Thoracic aorta (tissue), 2 donors: ENCODE measurements at regions not wholly inside any gene's neighbourhood (a gene's known extent, or its start where the extent isn't known, plus 50 kb on each side); places are given as distances from the start of the nearest gene placed in this dataset.
A peak's percentile ranks its signal among the peaks of the same experiment; 100 is the strongest.

Experiments
- ATAC-seq: fragments of 150-250 bp; one replicate; pipeline ENCODE4 v1.8.0; 2017; ENCODE audit warnings: low read depth; ENCODE audit not compliant: insufficient number of reproducible peaks, low FRiP score
- DNase-seq: peaks from one replicate; pipeline ENCODE4 v3.0.0-alpha.2; 2020; ENCODE audit warnings: low spot score
- H3K27ac ChIP-seq, 2 donors: fragments of 200-600 bp; sonication (generic); 1 replicate in 1 of 2; 2 replicates in 1 of 2; pipeline ENCODE4 v1.5.1; 2016; ENCODE audit warnings: mild to moderate bottlenecking in 2 of 2, moderate library complexity in 2 of 2
- H3K27me3 ChIP-seq: fragments of 200-600 bp; sonication (generic); replicated peaks from 2 replicates; pipeline ENCODE4 v1.6.0; 2016; ENCODE audit warnings: mild to moderate bottlenecking; ENCODE audit not compliant: insufficient read depth
- H3K36me3 ChIP-seq: fragments of 200-600 bp; sonication (generic); one replicate; pipeline ENCODE4 v1.5.1; 2016
- H3K4me1 ChIP-seq, 2 donors: fragments of 200-600 bp; sonication (generic); 1 replicate in 1 of 2; 2 replicates in 1 of 2; pipeline versions ENCODE4 v1.5.1 to v1.6.0; 2016; ENCODE audit warnings: low read depth in 2 of 2, mild to moderate bottlenecking in 1 of 2; ENCODE audit not compliant: control insufficient read depth in 1 of 2
- H3K4me3 ChIP-seq: fragments of 200-600 bp; sonication (generic); 2 replicates; pipeline ENCODE4 v1.5.1; 2016; ENCODE audit warnings: mild to moderate bottlenecking
- H3K9me3 ChIP-seq: fragments of 200-600 bp; sonication (generic); 2 replicates; pipeline ENCODE4 v1.5.1; 2016
- TF ChIP-seq, protein P1 (sequence below): fragments of 200-600 bp; sonication (generic); IDR thresholded peaks from one replicate; pipeline ENCODE4 v1.5.1; 2019; ENCODE audit warnings: antibody characterized with exemption

DNA sequence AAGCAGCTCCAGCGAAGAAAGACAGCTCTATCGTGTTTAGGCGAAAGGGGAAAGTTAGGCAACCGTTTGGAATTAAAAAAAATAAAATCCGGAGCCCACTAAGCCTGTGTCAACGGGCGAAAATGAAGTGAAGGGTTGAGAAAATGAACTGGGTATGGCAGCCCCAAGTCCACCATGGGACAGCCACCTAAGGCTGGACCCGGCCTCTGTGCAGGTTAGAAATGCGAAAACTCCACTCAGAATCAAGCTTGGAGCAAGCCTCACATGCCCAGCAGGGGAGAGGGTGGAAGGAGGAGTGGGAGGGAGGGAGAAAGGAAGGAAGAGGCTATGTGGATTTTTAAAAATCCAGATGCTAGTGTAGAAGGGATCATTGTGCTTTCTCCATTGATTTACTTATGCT lies 101.2 kb downstream of the IRS2 start:
- ATAC-seq = no peak
- Histone ChIP-seq H3K9me3 (no peaks in the 10 kb centered on the region), H3K27ac (no peak overlapping the region), H3K36me3 (no peaks in the 10 kb centered on the region), H3K27me3 (no peaks in the 10 kb centered on the region), H3K4me3 (peak overlapping the region; percentile 32), H3K4me1 (peaks cover 0 to 11% of the 10 kb centered on the region in 2 donors)
- TF ChIP-seq, protein P1, sequence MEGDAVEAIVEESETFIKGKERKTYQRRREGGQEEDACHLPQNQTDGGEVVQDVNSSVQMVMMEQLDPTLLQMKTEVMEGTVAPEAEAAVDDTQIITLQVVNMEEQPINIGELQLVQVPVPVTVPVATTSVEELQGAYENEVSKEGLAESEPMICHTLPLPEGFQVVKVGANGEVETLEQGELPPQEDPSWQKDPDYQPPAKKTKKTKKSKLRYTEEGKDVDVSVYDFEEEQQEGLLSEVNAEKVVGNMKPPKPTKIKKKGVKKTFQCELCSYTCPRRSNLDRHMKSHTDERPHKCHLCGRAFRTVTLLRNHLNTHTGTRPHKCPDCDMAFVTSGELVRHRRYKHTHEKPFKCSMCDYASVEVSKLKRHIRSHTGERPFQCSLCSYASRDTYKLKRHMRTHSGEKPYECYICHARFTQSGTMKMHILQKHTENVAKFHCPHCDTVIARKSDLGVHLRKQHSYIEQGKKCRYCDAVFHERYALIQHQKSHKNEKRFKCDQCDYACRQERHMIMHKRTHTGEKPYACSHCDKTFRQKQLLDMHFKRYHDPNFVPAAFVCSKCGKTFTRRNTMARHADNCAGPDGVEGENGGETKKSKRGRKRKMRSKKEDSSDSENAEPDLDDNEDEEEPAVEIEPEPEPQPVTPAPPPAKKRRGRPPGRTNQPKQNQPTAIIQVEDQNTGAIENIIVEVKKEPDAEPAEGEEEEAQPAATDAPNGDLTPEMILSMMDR = no peak
- no peak for DNase-seq

DNA sequence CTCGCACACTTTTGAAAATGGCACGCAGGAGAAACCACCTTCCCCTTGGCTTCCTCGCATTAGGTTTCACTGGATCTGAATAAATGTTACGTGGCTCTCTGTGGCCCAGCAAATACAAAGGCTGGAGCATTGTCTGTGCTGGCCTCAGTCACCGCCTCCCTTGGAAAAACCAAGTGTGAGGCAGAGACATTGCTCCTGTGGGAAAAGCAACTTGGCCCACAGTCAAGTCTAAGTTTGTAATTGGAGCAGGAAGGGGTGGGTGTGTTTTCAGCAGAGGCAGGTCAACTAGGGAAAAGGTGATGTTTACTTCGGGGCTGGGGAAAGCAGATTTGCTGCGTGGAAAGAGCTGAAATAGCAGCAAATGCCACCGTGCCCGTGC lies 101.6 kb downstream of the IRS2 start:
- H3K36me3 ChIP-seq = no peaks in the 10 kb centered on the region
- DNase-seq (no peak), ATAC-seq (no peak)
- H3K27ac ChIP-seq = no peak overlapping the region
- H3K4me1 ChIP-seq = peaks cover 0 to 11% of the 10 kb centered on the region in 2 donors
- H3K9me3 ChIP-seq = no peaks in the 10 kb centered on the region
- H3K27me3 ChIP-seq = no peaks in the 10 kb centered on the region
- H3K4me3 ChIP-seq = peak overlapping the region; percentile 32
- TF ChIP-seq, protein P1 = no peak

DNA sequence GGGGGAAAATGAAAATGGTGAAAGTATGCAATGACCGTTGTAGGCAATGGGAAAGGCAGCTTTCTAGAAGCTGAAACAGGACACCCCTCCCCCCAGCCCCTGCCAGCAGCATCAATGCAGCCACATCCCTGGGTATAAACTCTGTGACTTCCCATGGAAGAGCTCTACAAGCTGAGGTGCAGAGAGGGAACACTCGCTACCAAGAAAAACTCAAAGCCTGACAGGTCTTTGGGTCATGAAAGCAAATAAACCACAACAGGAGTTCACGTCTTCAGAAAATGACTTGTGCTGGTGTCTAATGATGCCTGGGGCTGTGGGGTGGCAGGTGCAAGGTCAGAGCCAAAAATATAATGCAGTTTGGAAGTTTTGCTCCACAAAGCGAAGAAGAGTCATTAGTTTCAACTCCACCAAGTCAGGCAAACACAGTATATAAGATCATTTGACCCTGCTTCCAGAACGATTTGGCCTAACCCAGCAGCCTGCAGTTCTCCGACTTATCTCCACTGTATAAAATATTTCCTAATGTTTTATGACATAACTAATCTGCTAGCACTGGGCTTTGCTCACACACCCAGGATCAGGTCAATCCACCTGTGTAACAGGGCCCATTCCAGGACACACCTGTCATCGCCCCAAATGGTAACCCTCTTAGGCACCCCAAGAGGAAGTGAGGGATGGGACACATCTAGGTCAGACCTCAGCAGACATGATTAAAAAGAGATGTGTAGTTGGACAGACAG lies 102.1 kb downstream of the IRS2 start:
- peaks cover 0 to 11% of the 10 kb centered on the region in 2 donors for H3K4me1 ChIP-seq
- no peaks in the 10 kb centered on the region for H3K36me3 ChIP-seq
- H3K27me3 ChIP-seq = no peaks in the 10 kb centered on the region
- no peak overlapping the region for H3K27ac ChIP-seq
- no peak for ATAC-seq
- TF ChIP-seq, protein P1 = no peak
- no peak for DNase-seq
- no peak overlapping the region for H3K4me3 ChIP-seq
- H3K9me3 ChIP-seq = no peaks in the 10 kb centered on the region

DNA sequence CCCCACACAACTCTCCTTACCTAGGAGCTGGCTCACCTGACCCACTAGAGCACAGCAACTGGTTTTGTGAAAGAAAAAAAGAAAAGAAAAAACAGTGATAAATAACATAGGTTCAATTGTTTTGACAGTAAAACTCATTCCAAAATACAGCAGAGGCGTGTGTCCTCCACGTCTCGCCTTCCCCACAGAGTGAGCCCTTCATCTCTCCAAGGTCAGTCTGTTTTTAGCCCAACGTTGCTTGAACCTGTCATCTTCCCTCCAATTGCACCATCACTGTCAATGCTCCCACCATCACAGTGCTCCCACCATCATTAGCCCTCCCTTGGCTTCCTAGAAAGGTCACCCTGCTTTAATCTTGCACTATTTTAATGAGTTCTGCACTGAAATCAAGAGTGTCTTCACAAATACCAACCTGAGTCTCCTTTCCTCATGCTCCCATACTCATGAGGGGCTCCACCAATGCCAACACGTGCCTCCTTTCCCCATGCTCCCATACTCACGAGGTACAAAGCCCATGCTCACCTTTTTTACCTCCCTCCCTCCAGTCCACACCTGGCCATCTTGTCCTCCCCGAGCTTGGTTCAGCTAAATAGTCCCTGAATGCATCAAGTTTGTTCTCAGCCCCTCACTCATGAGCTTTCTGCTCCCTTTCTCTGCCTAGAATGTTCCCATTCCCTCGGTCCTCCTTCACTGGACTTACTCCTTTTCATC lies 103.7 kb downstream of the IRS2 start:
- no peak for DNase-seq
- H3K36me3 ChIP-seq = no peaks in the 10 kb centered on the region

DNA sequence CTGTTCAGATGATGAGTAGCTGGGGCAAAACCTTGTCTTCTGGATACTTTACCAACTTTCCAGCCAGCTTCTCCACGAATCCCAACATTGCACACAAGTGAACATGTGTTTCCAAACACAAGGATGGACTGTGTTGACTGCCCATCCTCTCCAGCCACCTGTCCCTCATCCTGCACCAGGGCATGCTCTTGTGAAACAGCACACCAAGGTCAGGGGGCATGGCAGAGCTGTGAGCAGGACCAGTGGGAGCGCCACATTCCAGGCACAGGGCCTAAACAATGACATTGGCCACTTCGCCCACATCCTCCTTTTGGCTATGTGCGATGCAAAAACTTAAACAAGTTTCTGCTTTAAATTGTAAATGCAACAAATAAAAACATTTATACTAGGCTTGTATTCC lies 105.5 kb downstream of the IRS2 start:
- DNase-seq (no peak), ATAC-seq (no peak)
- Histone ChIP-seq H3K4me3 (no peak overlapping the region), H3K27me3 (no peaks in the 10 kb centered on the region), H3K9me3 (no peaks in the 10 kb centered on the region), H3K36me3 (no peaks in the 10 kb centered on the region), H3K27ac (no peak overlapping the region), H3K4me1 (peaks cover 0 to 11% of the 10 kb centered on the region in 2 donors)
- TF ChIP-seq, protein P1 = no peak

More for the DNA sequence above, 103.7 kb downstream of the IRS2 start:
- TF ChIP-seq, protein P1 = no peak
- H3K27me3 ChIP-seq = no peaks in the 10 kb centered on the region
- H3K4me1 ChIP-seq = peaks cover 0 to 11% of the 10 kb centered on the region in 2 donors
- ATAC-seq = no peak
- no peak overlapping the region for H3K4me3 ChIP-seq
- H3K9me3 ChIP-seq = no peaks in the 10 kb centered on the region
- H3K27ac ChIP-seq = no peak overlapping the region
